Activated CD4-positive, alpha-beta memory T cell treated with anti-CD3 and anti-CD28 coated beads, Interleukin-2, amount 10 ng/mL, durations not matched to agents 7 days and 5 days (primary cell): ENCODE measurements at regions not wholly inside any gene's neighbourhood (a gene's known extent, or its start where the extent isn't known, plus 50 kb on each side); places are given as distances from the start of the nearest gene placed in this dataset.

Source experiments
- CTCF ChIA-PET: fragments of 350-600 bp; sonication (Branson Sonifier 250); formaldehyde crosslinking; loops from one replicate; lab custom pipeline; 2021; ENCODE audit warnings: antibody characterized with exemption, inconsistent platforms; lab: Charles Lee
- POLR2A ChIA-PET: fragments of 350-600 bp; sonication (Branson Sonifier 250); formaldehyde crosslinking; loops from one replicate; lab custom pipeline; 2021; ENCODE audit warnings: antibody characterized with exemption; lab: Charles Lee
- DNase-seq: peaks from one replicate; pipeline ENCODE4 v3.0.0-alpha.2; 2020
- H3K27ac Mint-ChIP-seq: one replicate; pipeline ENCODE4 v1.8.0; 2021; ENCODE audit warnings: mild to moderate bottlenecking, mixed read lengths
- H3K27me3 Mint-ChIP-seq: one replicate; pipeline ENCODE4 v1.8.0; 2021; ENCODE audit warnings: mixed read lengths
- H3K36me3 Mint-ChIP-seq: one replicate; pipeline ENCODE4 v1.8.0; 2021; ENCODE audit warnings: low read depth, mixed read lengths
- H3K4me1 Mint-ChIP-seq: one replicate; pipeline ENCODE4 v1.8.0; 2021; ENCODE audit warnings: mixed read lengths
- H3K4me3 Mint-ChIP-seq: one replicate; pipeline ENCODE4 v1.8.0; 2021; ENCODE audit warnings: mild to moderate bottlenecking, mixed read lengths
- H3K9me3 Mint-ChIP-seq: one replicate; pipeline ENCODE4 v1.8.0; 2021; ENCODE audit warnings: mixed read lengths

- DNase-seq: no peak
- no peaks in the 10 kb centered on the region for H3K9me3 Mint-ChIP-seq
- H3K27ac Mint-ChIP-seq: no peak overlapping the region
- H3K27me3 Mint-ChIP-seq: no peaks in the 10 kb centered on the region
- H3K4me1 Mint-ChIP-seq: peaks cover 8% of the 10 kb centered on the region
- POLR2A ChIA-PET: no interaction called here
- H3K36me3 Mint-ChIP-seq: no peaks in the 10 kb centered on the region
- CTCF ChIA-PET: no interaction called here
- H3K4me3 Mint-ChIP-seq: no peak overlapping the region
These were observed 50.5 kb upstream of the ADGRG2 start for GRCh38 chrX:19172741-19173140.

GRCh38 chrX:19174401-19175025, 52.2 kb upstream of the ADGRG2 start:
- Mint-ChIP-seq H3K36me3 (no peaks in the 10 kb centered on the region), H3K27me3 (no peaks in the 10 kb centered on the region), H3K27ac (peak overlapping the region; percentile 62), H3K4me3 (no peak overlapping the region), H3K9me3 (no peaks in the 10 kb centered on the region), H3K4me1 (peaks cover 8% of the 10 kb centered on the region)
- no peak for DNase-seq
- ChIA-PET POLR2A (no interaction called here), CTCF (no interaction called here)

GRCh38 chrX:19176901-19177630, 54.8 kb upstream of the ADGRG2 start:
- Mint-ChIP-seq H3K27ac (no peak overlapping the region), H3K27me3 (no peaks in the 10 kb centered on the region)

GRCh38 chrX:19177721-19178120, 55.5 kb upstream of the ADGRG2 start:
- H3K36me3 Mint-ChIP-seq: no peaks in the 10 kb centered on the region
- ChIA-PET POLR2A (no interaction called here), CTCF (no interaction called here)
- no peak overlapping the region for H3K27ac Mint-ChIP-seq
- H3K9me3 Mint-ChIP-seq: no peaks in the 10 kb centered on the region
- H3K4me1 Mint-ChIP-seq: peaks cover 8% of the 10 kb centered on the region
- H3K27me3 Mint-ChIP-seq: no peaks in the 10 kb centered on the region
- DNase-seq: no peak
- no peak overlapping the region for H3K4me3 Mint-ChIP-seq

More at GRCh38 chrX:19176901-19177630, 54.8 kb upstream of the ADGRG2 start:
- CTCF ChIA-PET: no interaction called here
- Mint-ChIP-seq H3K9me3 (no peaks in the 10 kb centered on the region), H3K36me3 (no peaks in the 10 kb centered on the region), H3K4me1 (peaks cover 8% of the 10 kb centered on the region), H3K4me3 (no peak overlapping the region)
- POLR2A ChIA-PET: no interaction called here
- DNase-seq: no peak

GRCh38 chrX:19178402-19178801, 56.1 kb upstream of the ADGRG2 start:
- no peak for DNase-seq
- Mint-ChIP-seq H3K9me3 (no peaks in the 10 kb centered on the region), H3K27me3 (no peaks in the 10 kb centered on the region), H3K4me3 (no peak overlapping the region), H3K4me1 (peaks cover 8% of the 10 kb centered on the region), H3K36me3 (no peaks in the 10 kb centered on the region), H3K27ac (no peak overlapping the region)
- CTCF ChIA-PET: no interaction called here
- POLR2A ChIA-PET: no interaction called here

GRCh38 chrX:19179389-19179788, 57.1 kb upstream of the ADGRG2 start:
- DNase-seq: no peak
- Mint-ChIP-seq H3K27me3 (no peaks in the 10 kb centered on the region), H3K4me1 (peaks cover 8% of the 10 kb centered on the region), H3K9me3 (no peaks in the 10 kb centered on the region), H3K4me3 (no peak overlapping the region), H3K27ac (no peak overlapping the region), H3K36me3 (no peaks in the 10 kb centered on the region)
- POLR2A ChIA-PET: no interaction called here
- CTCF ChIA-PET: no interaction called here

GRCh38 chrX:19181345-19181744, 59.1 kb upstream of the ADGRG2 start:
- Mint-ChIP-seq H3K9me3 (no peaks in the 10 kb centered on the region), H3K36me3 (no peaks in the 10 kb centered on the region), H3K4me3 (no peak overlapping the region), H3K27ac (no peak overlapping the region), H3K27me3 (no peaks in the 10 kb centered on the region), H3K4me1 (no peaks in the 10 kb centered on the region)
- ChIA-PET POLR2A (no interaction called here), CTCF (no interaction called here)
- no peak for DNase-seq

GRCh38 chrX:19182785-19183184, 60.5 kb upstream of the ADGRG2 start:
- DNase-seq: no peak
- Mint-ChIP-seq H3K4me3 (no peak overlapping the region), H3K4me1 (no peaks in the 10 kb centered on the region), H3K27me3 (no peaks in the 10 kb centered on the region), H3K9me3 (no peaks in the 10 kb centered on the region), H3K36me3 (no peaks in the 10 kb centered on the region), H3K27ac (no peak overlapping the region)
- POLR2A ChIA-PET: no interaction called here
- CTCF ChIA-PET: no interaction called here

GRCh38 chrX:19183761-19184477, 61.7 kb upstream of the ADGRG2 start:
- H3K27me3 Mint-ChIP-seq: no peaks in the 10 kb centered on the region
- H3K27ac Mint-ChIP-seq: no peak overlapping the region
- CTCF ChIA-PET: no interaction called here
- POLR2A ChIA-PET: no interaction called here
- no peak overlapping the region for H3K4me3 Mint-ChIP-seq
- no peaks in the 10 kb centered on the region for H3K36me3 Mint-ChIP-seq
- no peaks in the 10 kb centered on the region for H3K9me3 Mint-ChIP-seq
- no peak for DNase-seq
- no peaks in the 10 kb centered on the region for H3K4me1 Mint-ChIP-seq

GRCh38 chrX:19188566-19188965, 66.3 kb upstream of the ADGRG2 start:
- no peak for DNase-seq
- no peak overlapping the region for H3K27ac Mint-ChIP-seq
- H3K36me3 Mint-ChIP-seq: no peaks in the 10 kb centered on the region
- H3K4me1 Mint-ChIP-seq: no peaks in the 10 kb centered on the region
- no peaks in the 10 kb centered on the region for H3K27me3 Mint-ChIP-seq
- ChIA-PET CTCF (no interaction called here), POLR2A (no interaction called here)
- no peaks in the 10 kb centered on the region for H3K9me3 Mint-ChIP-seq
- H3K4me3 Mint-ChIP-seq: no peak overlapping the region

GRCh38 chrX:19190902-19191301, 68.6 kb upstream of the ADGRG2 start:
- Mint-ChIP-seq H3K4me3 (no peak overlapping the region), H3K36me3 (no peaks in the 10 kb centered on the region), H3K27ac (no peak overlapping the region), H3K9me3 (no peaks in the 10 kb centered on the region), H3K4me1 (peaks cover 13% of the 10 kb centered on the region), H3K27me3 (no peaks in the 10 kb centered on the region)
- CTCF ChIA-PET: no interaction called here
- DNase-seq: no peak
- POLR2A ChIA-PET: no interaction called here

- no peaks in the 10 kb centered on the region for H3K9me3 Mint-ChIP-seq
- ChIA-PET CTCF (no interaction called here), POLR2A (no interaction called here)
- peaks cover 17% of the 10 kb centered on the region for H3K4me1 Mint-ChIP-seq
- no peak for DNase-seq
- no peak overlapping the region for H3K4me3 Mint-ChIP-seq
- H3K36me3 Mint-ChIP-seq: no peaks in the 10 kb centered on the region
- H3K27me3 Mint-ChIP-seq: no peaks in the 10 kb centered on the region
- no peak overlapping the region for H3K27ac Mint-ChIP-seq
These were observed 71.3 kb upstream of the ADGRG2 start for GRCh38 chrX:19193565-19193964.

- peaks cover 20% of the 10 kb centered on the region for H3K4me1 Mint-ChIP-seq
- DNase-seq: no peak
- peak overlapping the region; percentile 71 for H3K27ac Mint-ChIP-seq
- H3K9me3 Mint-ChIP-seq: no peaks in the 10 kb centered on the region
- H3K4me3 Mint-ChIP-seq: peak overlapping the region; percentile 21
- H3K36me3 Mint-ChIP-seq: no peaks in the 10 kb centered on the region
- POLR2A ChIA-PET: no interaction called here
- H3K27me3 Mint-ChIP-seq: no peaks in the 10 kb centered on the region
- CTCF ChIA-PET: no interaction called here
These were observed 72.3 kb upstream of the ADGRG2 start for GRCh38 chrX:19194285-19195242.
